BJ (cell line): ENCODE measurements at regions not wholly inside any gene's neighbourhood (a gene's known extent, or its start where the extent isn't known, plus 50 kb on each side); places are given as distances from the start of the nearest gene placed in this dataset.
"Not testable (repeated sequence)": the region's sequence is repeated elsewhere in the genome, so short reads cannot be mapped to it uniquely, and the experiment has no call there.

Source experiments
- CTCF ChIA-PET: fragments of 350-600 bp; formaldehyde crosslinking; extraction: SDS; loops from one replicate; lab custom pipeline; 2021; ENCODE audit warnings: antibody characterized with exemption, inconsistent platforms; lab: Yijun Ruan, JAX
- POLR2A ChIA-PET: fragments of 300-600 bp; sonication (Branson Sonifier 250); formaldehyde crosslinking; extraction: SDS; loops from one replicate; lab custom pipeline; 2021; ENCODE audit warnings: antibody characterized with exemption; lab: Charles Lee
- DNase-seq: peaks from one replicate; pipeline ENCODE4 v3.0.0-alpha.2; 2011; ENCODE audit warnings: low read depth
- H3K27me3 ChIP-seq: 2 replicates; pipeline ENCODE4 v1.6.0; 2011; ENCODE audit warnings: low read length; ENCODE audit not compliant: control insufficient read depth, insufficient read depth
- H3K36me3 ChIP-seq: 2 replicates; pipeline ENCODE4 v1.5.1; 2011; ENCODE audit warnings: low read length; ENCODE audit not compliant: control insufficient read depth, insufficient read depth
- H3K4me3 ChIP-seq: 2 replicates; pipeline ENCODE4 v1.5.1; 2011; ENCODE audit warnings: low read depth, mild to moderate bottlenecking, control low read depth, low read length
- CTCF ChIP-seq: IDR thresholded peaks from 2 replicates; pipeline ENCODE4 v1.5.1; 2011; ENCODE audit warnings: low read depth, mild to moderate bottlenecking, control low read depth, inconsistent platforms, low read length, moderate library complexity; ENCODE audit not compliant: insufficient read depth

- Histone ChIP-seq H3K27me3 (no peaks in the 10 kb centered on the region), H3K36me3 (no peaks in the 10 kb centered on the region), H3K4me3 (no peak overlapping the region)
- POLR2A ChIA-PET, result no interaction called here
- DNase-seq, result no peak
- CTCF ChIA-PET, result no interaction called here
- TF ChIP-seq CTCF, result no peak
Measured at GRCh38 chr1:104309673-104310072, 560.0 kb downstream of the AMY1C start.

- Histone ChIP-seq H3K27me3 (no peaks in the 10 kb centered on the region), H3K36me3 (no peaks in the 10 kb centered on the region), H3K4me3 (no peak overlapping the region)
- no peak for TF ChIP-seq CTCF
- ChIA-PET POLR2A (no interaction called here), CTCF (no interaction called here)
- DNase-seq, result no peak
Measured at GRCh38 chr1:104315823-104316222, 566.1 kb downstream of the AMY1C start.

GRCh38 chr1:104322131-104322530, 572.4 kb downstream of the AMY1C start:
- ChIA-PET CTCF (no interaction called here), POLR2A (no interaction called here)
- Histone ChIP-seq H3K4me3 (no peak overlapping the region), H3K27me3 (no peaks in the 10 kb centered on the region), H3K36me3 (no peaks in the 10 kb centered on the region)
- TF ChIP-seq CTCF, result no peak
- DNase-seq, result no peak

GRCh38 chr1:104329278-104329677, 579.6 kb downstream of the AMY1C start:
- no peak for TF ChIP-seq CTCF
- ChIA-PET POLR2A (no interaction called here), CTCF (no interaction called here)
- Histone ChIP-seq H3K36me3 (no peaks in the 10 kb centered on the region), H3K4me3 (no peak overlapping the region), H3K27me3 (no peaks in the 10 kb centered on the region)
- DNase-seq, result no peak

- Histone ChIP-seq H3K27me3 (no peaks in the 10 kb centered on the region), H3K4me3 (no peak overlapping the region), H3K36me3 (no peaks in the 10 kb centered on the region)
- ChIA-PET POLR2A (no interaction called here), CTCF (no interaction called here)
- TF ChIP-seq CTCF, result no peak
- no peak for DNase-seq
Measured at GRCh38 chr1:104331763-104332162, 582.1 kb downstream of the AMY1C start.

GRCh38 chr1:104337927-104338326, 588.2 kb downstream of the AMY1C start:
- H3K4me3 ChIP-seq, H3K36me3 ChIP-seq, CTCF ChIA-PET, H3K27me3 ChIP-seq, POLR2A ChIA-PET, DNase-seq: not testable (repeated sequence)
